CD4-positive, alpha-beta memory T cell (primary cell): ENCODE measurements at regions not wholly inside any gene's neighbourhood (a gene's known extent, or its start where the extent isn't known, plus 50 kb on each side); places are given as distances from the start of the nearest gene placed in this dataset.
A peak's percentile ranks its signal among the peaks of the same experiment; 100 is the strongest.

Experiments
- CTCF ChIA-PET: fragments of 350-600 bp; sonication (Branson Sonifier 250); formaldehyde crosslinking; loops from one replicate; lab custom pipeline; 2021; ENCODE audit warnings: inconsistent platforms; ENCODE audit not compliant: partially characterized antibody; lab: Charles Lee
- POLR2A ChIA-PET: fragments of 350-600 bp; sonication (Branson Sonifier 250); formaldehyde crosslinking; loops from one replicate; lab custom pipeline; 2021; ENCODE audit not compliant: partially characterized antibody; lab: Charles Lee
- DNase-seq, 5 donors: peaks; one replicate each; pipeline versions ENCODE4 v3.0.0 to v3.0.0-alpha.2; 2020 to 2022; ENCODE audit warnings: mixed read lengths in 1 of 5
- H3K27ac ChIP-seq: one replicate; pipeline ENCODE4 v1.7.0; 2013; ENCODE audit warnings: low read depth, low read length
- H3K27me3 ChIP-seq: 2 replicates; pipeline ENCODE4 v1.7.0; 2013; ENCODE audit warnings: mild to moderate bottlenecking, low read length, moderate library complexity; ENCODE audit not compliant: insufficient read depth
- H3K36me3 ChIP-seq: 2 replicates; pipeline ENCODE4 v1.7.0; 2013; ENCODE audit warnings: mild to moderate bottlenecking, low read length, moderate library complexity; ENCODE audit not compliant: insufficient read depth
- H3K4me1 ChIP-seq: 2 replicates; pipeline ENCODE4 v1.7.0; 2013; ENCODE audit warnings: mild to moderate bottlenecking, low read length, moderate library complexity; ENCODE audit not compliant: insufficient read depth
- H3K4me3 ChIP-seq, 2 donors: one replicate each; pipeline ENCODE4 v1.7.0; 2013; ENCODE audit warnings: low read length in 2 of 2, mild to moderate bottlenecking in 1 of 2
- H3K9me3 ChIP-seq, 2 donors: one replicate each; pipeline ENCODE4 v1.7.0; 2013; ENCODE audit warnings: low read length in 2 of 2, control low read depth in 1 of 2; ENCODE audit not compliant: control insufficient read depth in 1 of 2
- H3K27ac Mint-ChIP-seq, 7 donors: one replicate each; pipeline ENCODE4 v1.8.0; 2020 to 2021; ENCODE audit warnings: mixed read lengths in 7 of 7, mild to moderate bottlenecking in 6 of 7, inconsistent platforms in 3 of 7, moderate library complexity in 3 of 7
- H3K27me3 Mint-ChIP-seq, 2 donors: one replicate each; pipeline ENCODE4 v1.8.0; 2020 to 2021; ENCODE audit warnings: mixed read lengths in 2 of 2
- H3K36me3 Mint-ChIP-seq, 2 donors: one replicate each; pipeline ENCODE4 v1.8.0; 2020 to 2021; ENCODE audit warnings: mixed read lengths in 2 of 2, inconsistent platforms in 1 of 2, mild to moderate bottlenecking in 1 of 2
- H3K4me1 Mint-ChIP-seq, 4 donors: one replicate each; pipeline ENCODE4 v1.8.0; 2020 to 2021; ENCODE audit warnings: mixed read lengths in 4 of 4, mild to moderate bottlenecking in 1 of 4
- H3K4me3 Mint-ChIP-seq, 8 donors: one replicate each; pipeline ENCODE4 v1.8.0; 2020 to 2021; ENCODE audit warnings: mixed read lengths in 8 of 8, mild to moderate bottlenecking in 7 of 8, moderate library complexity in 6 of 8, inconsistent platforms in 3 of 8
- H3K9me3 Mint-ChIP-seq, 8 donors: one replicate each; pipeline ENCODE4 v1.8.0; 2020 to 2021; ENCODE audit warnings: mixed read lengths in 8 of 8, mild to moderate bottlenecking in 5 of 8, inconsistent platforms in 3 of 8, moderate library complexity in 1 of 8
- intact Hi-C: fragments of 100-400 bp; cut with micrococcal nuclease; formaldehyde crosslinking; loops from one replicate; pipeline ENCODE4 v1.15.1; 2023

DNA sequence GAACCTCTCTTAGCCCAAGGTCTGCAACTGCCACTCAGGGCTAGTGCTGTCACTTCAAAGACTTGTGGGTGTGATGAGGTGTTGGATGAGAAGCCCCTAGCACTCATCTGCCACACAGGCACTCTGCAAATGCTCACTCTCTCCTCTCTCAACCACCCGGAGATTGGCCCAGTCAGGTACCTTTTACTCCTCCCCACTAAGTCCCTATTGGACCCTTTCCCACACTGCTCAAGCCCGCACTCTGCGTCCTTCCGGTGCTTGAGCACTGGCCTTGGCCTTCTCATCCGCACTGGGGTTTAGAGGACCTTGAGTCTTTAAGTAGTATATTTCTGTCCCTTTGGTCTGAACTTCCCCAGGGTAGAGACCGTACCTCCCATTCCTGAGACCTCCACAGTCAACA lies 308.0 kb downstream of the NXPE2 start:
- intact Hi-C loops: no loop called here
- Histone ChIP-seq H3K9me3 (no peaks in the 10 kb centered on the region), H3K4me3 (no peak overlapping the region), H3K27me3 (no peaks in the 10 kb centered on the region), H3K4me1 (no peaks in the 10 kb centered on the region), H3K36me3 (no peaks in the 10 kb centered on the region), H3K27ac (no peak overlapping the region)
- ChIA-PET POLR2A (no interaction called here), CTCF (no interaction called here)
- Mint-ChIP-seq H3K4me3 (no peak overlapping the region), H3K27ac (no peak overlapping the region), H3K36me3 (no peaks in the 10 kb centered on the region), H3K9me3 (no peaks in the 10 kb centered on the region), H3K27me3 (peaks cover 0 to 2% of the 10 kb centered on the region in 2 donors), H3K4me1 (no peaks in the 10 kb centered on the region)
- no peak for DNase-seq

DNA sequence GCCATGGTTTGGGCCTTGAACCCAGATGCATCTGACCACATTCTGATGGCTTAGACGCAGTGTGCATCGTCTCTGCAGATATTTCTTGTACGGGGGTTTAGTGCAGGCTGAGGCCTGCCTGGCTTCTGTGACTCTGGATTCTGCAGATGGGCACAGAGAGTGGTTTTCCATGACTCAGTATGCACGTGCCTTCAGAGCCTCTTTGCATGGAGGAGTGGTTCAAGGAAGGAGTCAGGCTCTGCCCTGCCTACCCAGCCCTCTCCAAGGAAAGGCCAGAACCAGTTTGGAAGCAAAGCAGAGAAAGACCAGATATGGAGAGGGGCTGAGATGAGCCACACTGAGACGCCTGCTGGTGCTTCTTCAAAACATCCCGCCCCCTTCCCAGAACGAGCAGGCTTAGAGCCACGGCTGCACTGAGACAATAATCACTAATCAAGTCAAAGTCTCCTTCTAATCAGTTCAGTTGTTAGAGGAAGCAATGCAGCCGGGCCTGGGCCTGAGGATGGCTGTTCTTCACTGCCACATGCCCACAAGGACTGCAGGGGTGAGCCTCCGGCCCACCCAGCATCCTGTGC lies 308.9 kb downstream of the NXPE2 start:
- no peak overlapping the region for H3K4me3 Mint-ChIP-seq
- H3K27me3 ChIP-seq: no peaks in the 10 kb centered on the region
- no peaks in the 10 kb centered on the region for H3K4me1 Mint-ChIP-seq

DNA sequence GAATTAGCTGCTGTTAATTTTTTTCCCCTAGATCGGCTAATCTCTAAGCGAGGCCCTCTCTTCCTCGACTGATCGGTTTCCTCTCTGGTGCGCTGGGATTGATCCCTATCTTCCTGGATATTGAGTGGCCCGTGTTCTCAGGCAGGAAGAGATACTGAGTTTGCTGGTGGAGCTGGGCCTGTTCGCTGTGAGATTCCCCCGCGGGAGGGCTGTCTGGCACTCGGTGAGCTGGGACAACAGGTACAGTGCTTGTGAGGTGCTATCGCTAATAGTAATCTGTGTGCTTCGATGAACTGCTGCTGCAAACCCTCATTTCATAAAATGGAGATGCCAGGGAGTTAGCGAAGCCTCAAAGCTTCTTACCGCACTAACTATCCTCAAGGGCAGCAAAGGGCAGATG lies 310.3 kb downstream of the NXPE2 start:
- intact Hi-C loops: no loop called here
- H3K4me3 ChIP-seq: no peak overlapping the region
- H3K4me1 ChIP-seq: no peaks in the 10 kb centered on the region
- no peaks in the 10 kb centered on the region for H3K4me1 Mint-ChIP-seq
- H3K36me3 Mint-ChIP-seq: no peaks in the 10 kb centered on the region
- CTCF ChIA-PET: no interaction called here
- no peak overlapping the region for H3K27ac Mint-ChIP-seq
- no peaks in the 10 kb centered on the region for H3K9me3 ChIP-seq
- no peak for DNase-seq
- H3K9me3 Mint-ChIP-seq: no peaks in the 10 kb centered on the region
- POLR2A ChIA-PET: no interaction called here
- H3K27ac ChIP-seq: no peak overlapping the region
- no peaks in the 10 kb centered on the region for H3K27me3 ChIP-seq
- H3K27me3 Mint-ChIP-seq: peaks cover 0 to 2% of the 10 kb centered on the region in 2 donors
- H3K36me3 ChIP-seq: no peaks in the 10 kb centered on the region
- H3K4me3 Mint-ChIP-seq: no peak overlapping the region

More for the DNA sequence above, 308.9 kb downstream of the NXPE2 start:
- no peaks in the 10 kb centered on the region for H3K9me3 ChIP-seq
- intact Hi-C loops: no loop called here
- H3K4me1 ChIP-seq: no peaks in the 10 kb centered on the region
- H3K4me3 ChIP-seq: no peak overlapping the region
- DNase-seq: no peak
- H3K27me3 Mint-ChIP-seq: peaks cover 0 to 2% of the 10 kb centered on the region in 2 donors
- ChIA-PET POLR2A (no interaction called here), CTCF (no interaction called here)
- no peaks in the 10 kb centered on the region for H3K36me3 Mint-ChIP-seq
- no peak overlapping the region for H3K27ac ChIP-seq
- H3K9me3 Mint-ChIP-seq: no peaks in the 10 kb centered on the region
- no peaks in the 10 kb centered on the region for H3K36me3 ChIP-seq
- H3K27ac Mint-ChIP-seq: no peak overlapping the region

DNA sequence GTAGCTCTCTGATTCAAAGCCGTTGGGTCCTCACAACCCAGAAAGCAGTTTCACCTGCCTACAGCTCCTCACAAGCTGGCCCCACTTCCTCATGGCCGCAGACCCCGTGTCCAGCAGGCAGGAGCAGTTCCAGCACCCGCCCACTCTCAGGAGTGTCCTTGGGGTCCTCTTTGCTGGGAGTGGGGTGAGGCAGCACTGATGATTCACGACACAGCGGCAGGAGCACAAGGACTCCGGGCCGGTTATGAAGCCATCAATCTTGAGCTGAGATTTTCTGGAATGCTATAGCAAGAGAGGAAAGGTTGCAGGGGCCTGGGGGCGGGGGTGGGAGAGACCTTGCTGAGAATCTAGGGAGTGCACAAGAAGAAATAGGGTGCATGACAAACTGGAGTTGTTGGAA lies 311.2 kb downstream of the NXPE2 start:
- H3K36me3 Mint-ChIP-seq: no peaks in the 10 kb centered on the region
- Histone ChIP-seq H3K4me3 (no peak overlapping the region), H3K9me3 (no peaks in the 10 kb centered on the region), H3K36me3 (no peaks in the 10 kb centered on the region), H3K27ac (no peak overlapping the region), H3K4me1 (no peaks in the 10 kb centered on the region), H3K27me3 (no peaks in the 10 kb centered on the region)
- H3K4me3 Mint-ChIP-seq: no peak overlapping the region
- no peaks in the 10 kb centered on the region for H3K9me3 Mint-ChIP-seq
- H3K27me3 Mint-ChIP-seq: peaks cover 0 to 2% of the 10 kb centered on the region in 2 donors
- no peak overlapping the region for H3K27ac Mint-ChIP-seq
- ChIA-PET CTCF (no interaction called here), POLR2A (no interaction called here)
- intact Hi-C loops: no loop called here
- DNase-seq: no peak
- H3K4me1 Mint-ChIP-seq: no peaks in the 10 kb centered on the region

DNA sequence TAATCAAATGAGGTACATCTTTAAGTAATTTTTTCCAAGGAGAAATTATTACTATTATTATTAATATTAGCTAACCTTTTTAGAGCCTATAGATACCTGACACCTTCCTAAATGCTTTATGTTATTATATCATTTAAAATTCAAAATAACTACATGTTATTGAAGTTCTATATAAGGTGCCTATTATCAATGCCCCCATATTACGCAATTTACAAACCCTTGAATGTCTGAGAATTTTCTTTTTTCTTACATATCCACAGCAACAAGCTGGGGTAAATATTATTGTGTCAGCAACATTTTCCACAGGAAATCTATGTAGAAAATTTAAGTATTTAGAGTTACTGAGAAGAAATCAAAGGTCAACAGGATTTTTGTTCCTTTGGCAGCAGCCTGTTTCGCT lies 327.3 kb downstream of the NXPE2 start:
- CTCF ChIA-PET: no interaction called here
- H3K4me3 Mint-ChIP-seq: no peak overlapping the region
- no peaks in the 10 kb centered on the region for H3K36me3 Mint-ChIP-seq
- H3K36me3 ChIP-seq: no peaks in the 10 kb centered on the region
- no peaks in the 10 kb centered on the region for H3K27me3 ChIP-seq
- H3K4me3 ChIP-seq: no peak overlapping the region
- peaks cover 2 to 3% of the 10 kb centered on the region in 2 donors for H3K27me3 Mint-ChIP-seq
- no peaks in the 10 kb centered on the region for H3K4me1 Mint-ChIP-seq
- intact Hi-C loops: no loop called here
- H3K27ac Mint-ChIP-seq: no peak overlapping the region
- no peaks in the 10 kb centered on the region for H3K9me3 ChIP-seq
- POLR2A ChIA-PET: no interaction called here
- no peaks in the 10 kb centered on the region for H3K4me1 ChIP-seq
- no peak overlapping the region for H3K27ac ChIP-seq
- H3K9me3 Mint-ChIP-seq: peaks cover 0 to 4% (median 1%) of the 10 kb centered on the region in 8 donors
- no peak for DNase-seq

DNA sequence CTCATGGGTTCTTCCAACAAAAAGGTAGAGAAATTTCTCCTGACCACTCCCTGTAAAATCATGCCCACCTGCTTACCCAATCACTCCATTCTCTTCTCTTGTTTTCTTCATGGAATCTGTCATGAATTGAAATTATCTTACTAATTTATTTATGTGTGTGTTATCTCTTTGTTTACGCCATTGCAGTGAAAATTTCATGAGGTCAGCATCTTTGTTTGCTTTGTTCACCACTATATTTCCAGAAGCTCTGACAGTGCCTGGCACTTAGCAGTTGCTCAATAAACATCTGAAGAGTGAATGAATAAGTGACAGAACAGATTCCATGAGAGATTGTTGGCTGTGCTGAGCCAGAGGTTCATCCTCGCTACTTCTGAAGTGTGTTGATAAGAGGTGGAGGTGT lies 329.5 kb downstream of the NXPE2 start:
- POLR2A ChIA-PET: no interaction called here
- intact Hi-C loops: no loop called here

DNA sequence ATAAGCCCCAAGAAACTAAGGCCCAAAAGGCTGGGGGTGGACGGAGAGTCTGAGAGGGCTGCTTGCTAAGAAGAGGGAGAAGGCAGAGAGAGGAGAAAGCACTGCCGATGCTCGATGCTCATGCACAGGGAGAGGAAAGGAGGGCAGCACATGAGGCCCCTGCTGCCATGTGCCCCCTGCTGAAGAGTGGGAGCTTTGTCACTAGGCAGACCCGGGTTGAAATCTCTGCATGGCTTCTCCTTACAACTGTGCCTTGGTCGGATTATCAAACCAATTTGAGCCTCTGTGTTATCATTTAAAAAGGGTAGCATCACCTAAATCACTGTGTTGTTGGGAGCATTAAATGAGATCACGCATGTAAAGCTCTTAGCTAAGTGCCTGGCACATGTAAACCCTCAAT lies 330.5 kb downstream of the NXPE2 start:
- ChIA-PET POLR2A (no interaction called here), CTCF (no interaction called here)
- H3K27me3 ChIP-seq: no peaks in the 10 kb centered on the region
- no peak for DNase-seq
- no peak overlapping the region for H3K4me3 ChIP-seq
- intact Hi-C loops: no loop called here
- Mint-ChIP-seq H3K4me3 (no peak overlapping the region), H3K36me3 (no peaks in the 10 kb centered on the region), H3K4me1 (no peaks in the 10 kb centered on the region), H3K27ac (no peak overlapping the region), H3K27me3 (peaks cover 0 to 3% of the 10 kb centered on the region in 2 donors), H3K9me3 (peaks cover 0 to 6% (median 0%) of the 10 kb centered on the region in 8 donors)
- no peaks in the 10 kb centered on the region for H3K4me1 ChIP-seq
- no peaks in the 10 kb centered on the region for H3K36me3 ChIP-seq
- H3K27ac ChIP-seq: no peak overlapping the region
- H3K9me3 ChIP-seq: no peaks in the 10 kb centered on the region

More for the DNA sequence above, 329.5 kb downstream of the NXPE2 start:
- Histone ChIP-seq H3K36me3 (no peaks in the 10 kb centered on the region), H3K27me3 (no peaks in the 10 kb centered on the region), H3K27ac (no peak overlapping the region), H3K9me3 (no peaks in the 10 kb centered on the region), H3K4me3 (no peak overlapping the region), H3K4me1 (no peaks in the 10 kb centered on the region)
- H3K4me1 Mint-ChIP-seq: no peaks in the 10 kb centered on the region
- no peaks in the 10 kb centered on the region for H3K36me3 Mint-ChIP-seq
- DNase-seq: no peak
- H3K27ac Mint-ChIP-seq: no peak overlapping the region
- peak overlapping the region in 1 of 8 donors; percentile 8 for H3K4me3 Mint-ChIP-seq
- CTCF ChIA-PET: no interaction called here
- peaks cover 0 to 4% (median 0%) of the 10 kb centered on the region in 8 donors for H3K9me3 Mint-ChIP-seq
- peaks cover 0 to 2% of the 10 kb centered on the region in 2 donors for H3K27me3 Mint-ChIP-seq

DNA sequence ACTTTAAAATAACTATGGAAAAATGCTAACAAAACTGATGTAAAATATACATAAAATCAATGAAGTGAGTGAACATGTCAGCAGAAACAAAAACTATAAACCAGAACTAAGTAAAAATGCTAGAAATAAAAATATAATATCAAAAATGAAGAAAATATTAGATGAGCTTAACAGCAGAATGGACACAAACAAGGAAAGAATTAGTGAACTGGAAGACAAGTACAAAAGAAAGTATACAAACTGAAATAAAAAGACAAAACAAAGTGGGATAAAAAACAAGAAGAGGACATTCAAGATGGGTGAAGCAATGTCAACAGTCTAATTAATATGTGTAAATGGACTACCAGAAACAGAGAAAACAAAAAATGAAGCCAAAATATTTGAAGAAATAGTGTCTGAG lies 339.2 kb downstream of the NXPE2 start:
- H3K27ac ChIP-seq: no peak overlapping the region
- DNase-seq: no peak
- no peaks in the 10 kb centered on the region for H3K36me3 ChIP-seq
- H3K4me1 ChIP-seq: no peaks in the 10 kb centered on the region
- H3K4me1 Mint-ChIP-seq: no peaks in the 10 kb centered on the region
- ChIA-PET POLR2A (no interaction called here), CTCF (no interaction called here)
- H3K27me3 Mint-ChIP-seq: peaks cover 0 to 1% of the 10 kb centered on the region in 2 donors
- H3K4me3 ChIP-seq: no peak overlapping the region
- intact Hi-C loops: no loop called here
- H3K9me3 ChIP-seq: no peaks in the 10 kb centered on the region
- H3K27ac Mint-ChIP-seq: no peak overlapping the region
- H3K27me3 ChIP-seq: no peaks in the 10 kb centered on the region
- no peaks in the 10 kb centered on the region for H3K36me3 Mint-ChIP-seq
- H3K4me3 Mint-ChIP-seq: no peak overlapping the region
- peaks cover 2 to 30% (median 19%) of the 10 kb centered on the region in 8 donors for H3K9me3 Mint-ChIP-seq
